ENCODE measurements at regions not wholly inside any gene's neighbourhood (a gene's known extent, or its start where the extent isn't known, plus 50 kb on each side); places are given as distances from the start of the nearest gene placed in this dataset.

DNA sequence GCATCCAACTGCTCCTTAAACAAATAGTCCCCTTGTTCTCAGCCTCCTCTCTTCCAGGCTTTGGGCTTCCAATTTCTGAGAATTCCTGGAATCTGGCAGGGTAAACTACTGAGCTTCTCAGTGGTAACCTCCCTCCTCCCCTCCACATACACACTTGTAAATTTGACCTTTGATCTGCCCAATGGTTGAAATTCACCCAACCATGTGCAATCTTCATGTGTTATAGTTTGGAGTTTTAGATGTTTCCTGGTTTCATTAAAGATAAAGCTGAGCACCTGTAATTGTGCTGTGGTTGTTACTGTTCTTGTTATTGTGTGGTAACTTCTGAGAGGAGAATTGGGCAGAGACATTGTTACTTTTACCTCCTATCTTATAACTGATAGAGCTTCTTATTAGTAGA, 328.4 kb downstream of the TPBG start:
- CTCF ChIA-PET = no interaction called here
- Mint-ChIP-seq H3K9me3 (no peaks in the 10 kb centered on the region), H3K4me1 (no peaks in the 10 kb centered on the region), H3K27ac (no peak overlapping the region), H3K4me3 (no peak overlapping the region), H3K36me3 (ENCODE audit: low read depth) (no peaks in the 10 kb centered on the region), H3K27me3 (no peaks in the 10 kb centered on the region)
- DNase-seq (no peak), ATAC-seq (ENCODE audit: low read depth) (no peak)
- TF ChIP-seq, protein P1, sequence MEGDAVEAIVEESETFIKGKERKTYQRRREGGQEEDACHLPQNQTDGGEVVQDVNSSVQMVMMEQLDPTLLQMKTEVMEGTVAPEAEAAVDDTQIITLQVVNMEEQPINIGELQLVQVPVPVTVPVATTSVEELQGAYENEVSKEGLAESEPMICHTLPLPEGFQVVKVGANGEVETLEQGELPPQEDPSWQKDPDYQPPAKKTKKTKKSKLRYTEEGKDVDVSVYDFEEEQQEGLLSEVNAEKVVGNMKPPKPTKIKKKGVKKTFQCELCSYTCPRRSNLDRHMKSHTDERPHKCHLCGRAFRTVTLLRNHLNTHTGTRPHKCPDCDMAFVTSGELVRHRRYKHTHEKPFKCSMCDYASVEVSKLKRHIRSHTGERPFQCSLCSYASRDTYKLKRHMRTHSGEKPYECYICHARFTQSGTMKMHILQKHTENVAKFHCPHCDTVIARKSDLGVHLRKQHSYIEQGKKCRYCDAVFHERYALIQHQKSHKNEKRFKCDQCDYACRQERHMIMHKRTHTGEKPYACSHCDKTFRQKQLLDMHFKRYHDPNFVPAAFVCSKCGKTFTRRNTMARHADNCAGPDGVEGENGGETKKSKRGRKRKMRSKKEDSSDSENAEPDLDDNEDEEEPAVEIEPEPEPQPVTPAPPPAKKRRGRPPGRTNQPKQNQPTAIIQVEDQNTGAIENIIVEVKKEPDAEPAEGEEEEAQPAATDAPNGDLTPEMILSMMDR (IDR thresholded peaks at IDR 0.05) = no peak
- POLR2A ChIA-PET = no interaction called here
- intact Hi-C loops (cut with micrococcal nuclease) = no loop called here

DNA sequence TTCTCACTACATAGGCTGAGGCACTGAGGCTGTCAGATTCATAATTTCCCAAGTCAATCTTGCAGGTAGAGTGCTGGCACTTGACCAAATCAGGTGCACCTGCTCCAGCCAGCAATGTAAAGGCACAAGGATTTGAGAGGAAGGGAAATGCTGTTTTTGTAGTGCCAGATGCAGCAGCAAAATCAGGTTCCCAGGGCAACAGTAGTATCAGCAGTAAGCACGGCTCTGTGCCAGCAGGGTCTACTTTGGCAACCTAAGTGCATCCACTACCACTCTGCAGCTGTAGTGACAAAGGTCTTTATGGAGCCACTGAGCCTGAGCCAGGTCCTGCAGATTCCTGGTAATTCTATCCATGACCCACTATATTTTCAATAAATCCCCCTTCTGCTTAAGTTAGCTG, 329.5 kb downstream of the TPBG start:
- Mint-ChIP-seq H3K27ac (no peak overlapping the region), H3K9me3 (no peaks in the 10 kb centered on the region), H3K4me3 (no peak overlapping the region), H3K4me1 (no peaks in the 10 kb centered on the region), H3K27me3 (no peaks in the 10 kb centered on the region), H3K36me3 (ENCODE audit: low read depth) (no peaks in the 10 kb centered on the region)
- intact Hi-C loops (cut with micrococcal nuclease) = no loop called here
- ChIA-PET POLR2A (no interaction called here), CTCF (no interaction called here)
- TF ChIP-seq, protein P1 (IDR thresholded peaks at IDR 0.05) = no peak
- no peak for ATAC-seq (ENCODE audit: low read depth)
- DNase-seq = no peak

DNA sequence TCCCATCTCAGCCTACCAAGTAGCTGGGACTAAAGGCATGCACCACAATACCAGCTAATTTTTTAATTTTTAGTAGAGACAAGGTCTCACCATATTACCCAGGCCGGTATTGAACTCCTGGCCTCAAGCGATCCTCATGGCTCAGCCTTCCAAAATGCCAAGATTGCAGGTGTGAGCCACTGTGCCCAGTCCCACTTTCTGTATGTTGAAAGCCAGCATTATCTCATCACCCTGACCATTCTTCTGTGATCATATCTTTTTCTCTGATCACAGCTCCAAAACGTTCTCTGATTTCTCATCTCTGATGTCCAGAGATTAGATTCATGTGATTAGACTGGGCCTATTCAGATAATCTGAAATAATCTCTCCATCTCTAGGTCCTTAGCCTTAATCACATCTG, 337.7 kb downstream of the TPBG start:
- TF ChIP-seq, protein P1 (IDR thresholded peaks at IDR 0.05) = no peak
- peaks cover 13% of the 10 kb centered on the region for H3K9me3 Mint-ChIP-seq
- H3K27ac Mint-ChIP-seq = no peak overlapping the region
- no peaks in the 10 kb centered on the region for H3K27me3 Mint-ChIP-seq
- no peak for DNase-seq
- no peak for ATAC-seq (ENCODE audit: low read depth)
- H3K4me1 Mint-ChIP-seq = no peaks in the 10 kb centered on the region
- ChIA-PET POLR2A (no interaction called here), CTCF (no interaction called here)
- no peak overlapping the region for H3K4me3 Mint-ChIP-seq
- intact Hi-C loops (cut with micrococcal nuclease) = no loop called here
- H3K36me3 Mint-ChIP-seq (ENCODE audit: low read depth) = no peaks in the 10 kb centered on the region

DNA sequence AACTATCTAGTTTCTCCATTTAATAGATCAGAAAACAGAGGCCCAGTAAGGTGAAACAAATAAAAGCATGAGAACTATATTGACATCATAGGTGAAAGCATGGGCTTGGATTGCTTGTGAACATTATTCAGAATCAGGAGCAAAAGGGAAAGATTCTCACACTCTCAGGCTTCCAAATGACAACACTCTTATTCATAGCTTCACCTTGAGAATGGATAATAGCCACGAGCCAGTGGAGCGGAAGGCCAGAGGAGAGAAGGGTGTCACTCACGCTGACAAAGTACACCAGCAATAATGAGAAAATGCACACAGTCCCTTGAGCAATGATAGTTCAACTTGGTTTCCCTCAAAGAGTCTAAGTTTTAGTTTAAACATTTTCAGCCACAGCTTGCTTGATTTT, 339.0 kb downstream of the TPBG start:
- no peaks in the 10 kb centered on the region for H3K4me1 Mint-ChIP-seq
- CTCF ChIA-PET = no interaction called here

DNA sequence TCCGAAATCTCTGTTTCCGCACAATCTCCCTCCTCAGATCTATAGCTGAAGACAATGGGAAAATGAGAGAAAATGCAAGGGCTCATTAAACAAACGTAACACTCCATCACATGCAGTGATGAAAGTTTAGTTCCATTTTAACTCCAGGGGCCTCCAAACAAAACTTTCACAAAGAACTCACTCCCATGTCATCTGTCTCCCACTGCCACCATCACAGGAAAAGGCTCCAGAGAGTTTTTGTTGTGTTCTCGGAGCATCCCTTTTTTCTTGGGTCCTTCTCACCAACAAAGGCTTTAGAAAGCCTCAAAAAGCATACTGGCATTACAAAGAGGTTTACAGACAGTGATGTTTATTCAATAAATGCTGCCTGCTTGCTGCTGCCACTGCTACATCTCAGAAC, 339.6 kb downstream of the TPBG start:
- H3K27me3 Mint-ChIP-seq = no peaks in the 10 kb centered on the region
- no peak overlapping the region for H3K4me3 Mint-ChIP-seq
- CTCF ChIA-PET = no interaction called here
- H3K27ac Mint-ChIP-seq = no peak overlapping the region
- H3K4me1 Mint-ChIP-seq = no peaks in the 10 kb centered on the region
- H3K36me3 Mint-ChIP-seq (ENCODE audit: low read depth) = no peaks in the 10 kb centered on the region
- peaks cover 18% of the 10 kb centered on the region for H3K9me3 Mint-ChIP-seq
- TF ChIP-seq, protein P1 (IDR thresholded peaks at IDR 0.05) = no peak
- ATAC-seq (ENCODE audit: low read depth) = no peak
- intact Hi-C loops (cut with micrococcal nuclease) = no loop called here
- DNase-seq = no peak
- POLR2A ChIA-PET = no interaction called here

More for the DNA sequence above, 339.0 kb downstream of the TPBG start:
- TF ChIP-seq, protein P1 (IDR thresholded peaks at IDR 0.05) = no peak
- Mint-ChIP-seq H3K36me3 (ENCODE audit: low read depth) (no peaks in the 10 kb centered on the region), H3K27ac (no peak overlapping the region), H3K9me3 (peaks cover 18% of the 10 kb centered on the region), H3K4me3 (no peak overlapping the region), H3K27me3 (no peaks in the 10 kb centered on the region)
- POLR2A ChIA-PET = no interaction called here
- intact Hi-C loops (cut with micrococcal nuclease) = no loop called here
- DNase-seq (no peak), ATAC-seq (ENCODE audit: low read depth) (no peak)

All from activated B cell treated with CpG ODN at 0.5 μM for 24 hours (primary cell).